Activated naive CD4-positive, alpha-beta T cell treated with anti-CD3 and anti-CD28 coated beads, Interleukin-2, amount 50 U/mL, for 72 hours (primary cell): ENCODE measurements at regions not wholly inside any gene's neighbourhood (a gene's known extent, or its start where the extent isn't known, plus 50 kb on each side); places are given as distances from the start of the nearest gene placed in this dataset.

Experiments used
- ATAC-seq, 2 donors: fragments of 150-1000 bp; cut with Tn5 transposase; 2 replicates each; pipeline ENCODE4 v1.10.0; 2021; ENCODE audit warnings: mild to moderate bottlenecking in 2 of 2, moderate library complexity in 2 of 2
- DNase-seq, 2 donors: peaks; one replicate each; pipeline ENCODE4 v3.0.0; 2021 to 2022; ENCODE audit warnings: low spot score in 2 of 2
- H3K27ac Mint-ChIP-seq, 2 donors: one replicate each; pipeline ENCODE4 v1.8.0; 2022; ENCODE audit warnings: mild to moderate bottlenecking in 2 of 2, mixed read lengths in 2 of 2
- H3K36me3 Mint-ChIP-seq, 2 donors: one replicate each; pipeline ENCODE4 v1.8.0; 2022; ENCODE audit warnings: mixed read lengths in 2 of 2
- H3K9me3 Mint-ChIP-seq, 2 donors: one replicate each; pipeline ENCODE4 v1.8.0; 2022; ENCODE audit warnings: mixed read lengths in 2 of 2

GRCh38 chr5:71882826-71883741, 164.0 kb downstream of the CARTPT start:
- peaks cover 1 to 2% of the 10 kb centered on the region in 2 donors for H3K9me3 Mint-ChIP-seq
- H3K27ac Mint-ChIP-seq = no peak overlapping the region
- peaks cover 0 to 2% of the 10 kb centered on the region in 2 donors for H3K36me3 Mint-ChIP-seq

DNA sequence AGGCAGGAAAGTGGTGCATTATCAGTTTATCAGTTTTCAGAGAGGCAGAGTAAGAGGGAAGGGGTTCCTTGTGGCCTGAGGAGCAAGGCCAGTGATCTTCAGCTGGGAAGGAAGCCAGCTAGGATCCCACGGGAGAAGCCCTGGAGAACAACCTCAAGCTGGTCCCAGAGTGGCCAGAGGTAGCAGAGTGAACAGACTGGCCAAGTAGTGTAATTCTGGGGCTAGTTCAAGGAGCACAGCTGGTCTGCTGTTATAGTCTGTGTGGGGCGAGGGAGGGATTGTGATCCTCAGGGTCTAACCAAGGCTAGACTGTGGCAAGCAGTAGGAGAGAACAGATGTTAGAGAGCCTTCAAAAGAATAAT, 164.6 kb downstream of the CARTPT start:
- DNase-seq = no peak
- no peak overlapping the region for H3K27ac Mint-ChIP-seq
- peaks cover 6% of the 10 kb centered on the region in 2 donors for H3K9me3 Mint-ChIP-seq
- ATAC-seq = no peak
- H3K36me3 Mint-ChIP-seq = peaks cover 0 to 5% of the 10 kb centered on the region in 2 donors

More at GRCh38 chr5:71882826-71883741, 164.0 kb downstream of the CARTPT start:
- no peak for DNase-seq
- no peak for ATAC-seq

DNA sequence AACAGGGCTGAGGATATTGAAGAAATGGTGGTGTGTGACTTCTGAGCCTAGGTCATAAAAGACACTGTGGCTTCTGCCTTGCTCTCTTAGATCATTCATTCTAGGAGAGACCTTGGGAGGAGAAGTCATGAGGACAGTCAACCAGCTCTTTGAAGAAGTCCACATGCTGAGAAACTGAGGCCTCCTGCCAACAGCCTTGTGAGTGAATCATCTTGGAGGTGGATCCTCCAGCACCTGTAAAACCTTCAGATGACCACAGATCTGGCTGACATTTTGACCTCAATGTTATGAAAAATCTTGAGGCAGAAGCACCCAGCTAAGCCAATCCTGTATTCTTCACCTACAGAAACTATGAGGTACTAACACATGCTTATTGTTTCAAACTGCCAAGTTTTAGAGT, 165.9 kb downstream of the CARTPT start:
- peaks cover 5 to 7% of the 10 kb centered on the region in 2 donors for H3K36me3 Mint-ChIP-seq
- no peak for ATAC-seq
- no peak for DNase-seq
- peaks cover 12 to 14% of the 10 kb centered on the region in 2 donors for H3K9me3 Mint-ChIP-seq
- no peak overlapping the region for H3K27ac Mint-ChIP-seq

DNA sequence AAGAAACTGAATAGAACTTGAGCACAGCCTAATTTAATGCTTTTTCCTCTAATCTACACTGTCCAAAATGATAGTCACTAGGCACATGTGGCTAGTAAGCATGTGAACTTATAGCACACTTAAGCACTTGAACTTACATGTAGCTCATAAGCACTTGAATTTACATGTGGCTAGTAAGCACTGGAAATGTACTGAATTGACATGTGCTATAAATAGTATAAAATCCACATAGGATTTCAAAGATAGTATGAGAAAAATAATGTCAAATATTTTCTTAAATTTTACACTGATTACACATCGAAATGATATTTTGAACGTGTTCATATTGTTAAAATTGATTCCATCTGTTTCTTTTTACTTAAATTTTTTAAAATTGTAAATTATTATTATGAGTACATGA, 167.3 kb downstream of the CARTPT start:
- H3K27ac Mint-ChIP-seq = no peak overlapping the region
- H3K9me3 Mint-ChIP-seq = peaks cover 15 to 17% of the 10 kb centered on the region in 2 donors
- ATAC-seq (no peak), DNase-seq (no peak)
- H3K36me3 Mint-ChIP-seq = peaks cover 5 to 8% of the 10 kb centered on the region in 2 donors

- Mint-ChIP-seq H3K27ac (no peak overlapping the region), H3K36me3 (peaks cover 5 to 8% of the 10 kb centered on the region in 2 donors), H3K9me3 (peaks cover 15 to 17% of the 10 kb centered on the region in 2 donors)
- DNase-seq (peak in 1 of 2 donors; percentile 20), ATAC-seq (peak; percentile 99 to 100)
Observed at GRCh38 chr5:71887680-71888079, 168.6 kb downstream of the CARTPT start.

- no peak overlapping the region for H3K27ac Mint-ChIP-seq
- no peak for ATAC-seq
Observed at GRCh38 chr5:71891406-71891805, 172.3 kb downstream of the CARTPT start.

DNA sequence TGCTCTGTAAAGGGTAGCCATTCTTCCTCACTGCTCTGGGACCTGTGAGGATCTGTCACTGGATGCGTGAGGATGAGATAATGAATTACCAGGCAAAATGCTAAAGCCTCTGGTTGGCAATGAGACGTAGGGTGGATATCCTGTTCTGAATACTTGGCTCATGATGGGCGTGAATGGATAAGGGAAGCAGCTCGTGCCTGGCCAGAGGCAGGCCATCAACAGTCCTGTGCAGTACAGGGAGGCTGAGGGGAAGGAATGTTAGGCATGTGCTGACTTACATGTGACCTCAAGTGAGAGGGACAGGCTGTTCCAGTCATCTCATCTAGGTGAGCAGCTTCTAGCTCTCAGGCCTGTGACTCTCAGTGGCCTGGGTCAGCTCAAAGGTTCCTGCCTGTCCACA, 172.8 kb downstream of the CARTPT start:
- peaks cover 15 to 17% of the 10 kb centered on the region in 2 donors for H3K9me3 Mint-ChIP-seq
- ATAC-seq (no peak), DNase-seq (no peak)
- H3K27ac Mint-ChIP-seq = no peak overlapping the region
- H3K36me3 Mint-ChIP-seq = peaks cover 5 to 8% of the 10 kb centered on the region in 2 donors

More at GRCh38 chr5:71891406-71891805, 172.3 kb downstream of the CARTPT start:
- Mint-ChIP-seq H3K36me3 (peaks cover 5 to 8% of the 10 kb centered on the region in 2 donors), H3K9me3 (peaks cover 15 to 17% of the 10 kb centered on the region in 2 donors)
- no peak for DNase-seq

GRCh38 chr5:71892641-71893365, 173.7 kb downstream of the CARTPT start:
- DNase-seq (no peak), ATAC-seq (no peak)
- H3K9me3 Mint-ChIP-seq = peaks cover 15 to 17% of the 10 kb centered on the region in 2 donors
- no peak overlapping the region for H3K27ac Mint-ChIP-seq
- peaks cover 5 to 8% of the 10 kb centered on the region in 2 donors for H3K36me3 Mint-ChIP-seq

- Mint-ChIP-seq H3K27ac (no peak overlapping the region), H3K9me3 (peaks cover 9 to 12% of the 10 kb centered on the region in 2 donors), H3K36me3 (peaks cover 0 to 8% of the 10 kb centered on the region in 2 donors)
- DNase-seq = no peak
- no peak for ATAC-seq
Observed at GRCh38 chr5:71893451-71893850, 174.4 kb downstream of the CARTPT start.

GRCh38 chr5:71894091-71894490, 175.0 kb downstream of the CARTPT start:
- Mint-ChIP-seq H3K36me3 (peaks cover 0 to 8% of the 10 kb centered on the region in 2 donors), H3K9me3 (peaks cover 9 to 11% of the 10 kb centered on the region in 2 donors), H3K27ac (no peak overlapping the region)
- ATAC-seq = no peak
- no peak for DNase-seq

GRCh38 chr5:71895546-71895945, 176.5 kb downstream of the CARTPT start:
- H3K27ac Mint-ChIP-seq = no peak overlapping the region
- no peak for ATAC-seq
- no peaks in the 10 kb centered on the region for H3K9me3 Mint-ChIP-seq
- no peaks in the 10 kb centered on the region for H3K36me3 Mint-ChIP-seq
- no peak for DNase-seq

DNA sequence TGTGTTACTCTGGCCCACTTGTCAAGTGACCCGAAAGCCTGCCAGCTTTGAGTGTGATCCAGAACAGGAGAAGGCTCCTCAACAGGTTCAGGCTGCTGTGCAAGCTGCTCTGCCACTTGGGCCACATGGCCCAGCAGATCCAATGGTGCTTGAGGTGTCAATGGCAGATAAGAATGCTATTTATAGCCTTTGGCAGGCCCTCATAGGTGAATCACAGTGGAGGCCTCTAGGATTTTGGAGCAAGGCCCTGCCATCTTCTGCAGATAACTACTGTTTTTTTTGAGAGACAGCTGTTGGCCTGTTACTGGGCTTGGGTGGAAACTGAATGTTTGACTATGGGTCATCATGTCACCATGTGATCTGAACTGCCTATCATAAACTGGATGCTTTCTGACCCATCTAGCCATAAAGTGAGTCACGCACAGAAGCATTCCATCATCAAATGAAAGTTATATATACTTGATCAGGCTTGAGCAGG, 180.8 kb downstream of the CARTPT start:
- Mint-ChIP-seq H3K36me3 (no peaks in the 10 kb centered on the region), H3K27ac (no peak overlapping the region), H3K9me3 (no peaks in the 10 kb centered on the region)
- ATAC-seq = no peak
- DNase-seq = no peak

GRCh38 chr5:71903808-71904207, 184.7 kb downstream of the CARTPT start:
- Mint-ChIP-seq H3K36me3 (no peaks in the 10 kb centered on the region), H3K9me3 (no peaks in the 10 kb centered on the region), H3K27ac (no peak overlapping the region)
- DNase-seq = no peak
- ATAC-seq = no peak

- no peak overlapping the region for H3K27ac Mint-ChIP-seq
- no peaks in the 10 kb centered on the region for H3K36me3 Mint-ChIP-seq
- ATAC-seq = peak; percentile 28 to 56
- no peaks in the 10 kb centered on the region for H3K9me3 Mint-ChIP-seq
- no peak for DNase-seq
Observed at GRCh38 chr5:71904852-71905251, 185.8 kb downstream of the CARTPT start.

DNA sequence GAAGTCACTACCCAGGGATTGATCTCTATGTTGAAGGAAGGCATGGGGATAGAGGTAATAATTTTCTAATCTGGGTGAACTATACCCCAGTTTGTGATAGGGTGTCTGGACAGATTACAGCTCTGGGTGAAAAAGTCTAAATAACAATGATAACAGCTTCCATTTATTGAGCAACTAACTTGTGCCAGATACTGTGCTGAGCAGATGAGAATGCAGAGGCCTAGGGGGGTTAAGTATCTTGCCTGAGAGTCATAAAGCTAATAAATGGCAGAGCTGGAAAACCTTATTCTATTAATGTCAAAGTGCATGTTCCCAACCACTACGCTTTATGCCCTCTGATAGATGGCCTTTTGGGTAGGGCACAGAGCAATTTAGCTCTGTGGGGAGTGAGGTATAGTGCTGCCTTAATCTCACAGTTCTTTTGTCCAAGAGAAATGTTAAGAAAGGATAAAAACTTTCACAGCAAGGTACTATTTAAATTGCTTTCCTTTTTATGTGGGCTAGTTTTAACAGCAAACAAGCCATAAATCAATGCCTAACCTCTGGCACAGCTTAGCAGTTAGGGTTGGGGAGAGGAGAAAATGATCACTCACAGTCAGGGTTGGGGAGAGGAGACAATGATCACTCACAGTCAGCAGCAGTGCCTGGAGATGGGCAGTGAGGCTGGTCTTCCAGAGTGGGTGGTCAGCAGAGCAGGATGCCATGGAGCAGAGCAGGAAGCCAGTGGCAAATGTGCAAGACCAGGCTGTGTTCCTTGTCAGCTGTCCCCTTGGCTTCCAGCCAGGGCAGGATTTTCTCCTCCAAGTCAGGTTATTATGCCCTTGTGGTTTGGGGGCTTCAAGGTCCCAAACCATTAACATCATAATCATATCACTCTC, 187.0 kb downstream of the CARTPT start:
- no peak for DNase-seq
- H3K9me3 Mint-ChIP-seq = no peaks in the 10 kb centered on the region
- no peaks in the 10 kb centered on the region for H3K36me3 Mint-ChIP-seq
- ATAC-seq = no peak
- H3K27ac Mint-ChIP-seq = no peak overlapping the region

GRCh38 chr5:71907001-71907588, 188.0 kb downstream of the CARTPT start:
- Mint-ChIP-seq H3K9me3 (no peaks in the 10 kb centered on the region), H3K27ac (peak overlapping the region in 1 of 2 donors; percentile 61), H3K36me3 (no peaks in the 10 kb centered on the region)
- no peak for DNase-seq
- no peak for ATAC-seq
